GM19372 (cell line): ENCODE measurements at regions not wholly inside any gene's neighbourhood (a gene's known extent, or its start where the extent isn't known, plus 50 kb on each side); places are given as distances from the start of the nearest gene placed in this dataset.
"Not testable (repeated sequence)": the region's sequence is repeated elsewhere in the genome, so short reads cannot be mapped to it uniquely, and the experiment has no call there.

Experiments used
- ATAC-seq: cut with Tn5 transposase; IDR thresholded peaks from one replicate; pipeline ENCODE4 v1.9.1; 2021; ENCODE audit warnings: mild to moderate bottlenecking, low read depth, moderate library complexity; ENCODE audit not compliant: unreplicated experiment

GRCh38 chr16:14002416-14002990 lies 68.6 kb upstream of the MRTFB start:
- no peak for ATAC-seq

- no peak for ATAC-seq
These were observed 68.0 kb upstream of the MRTFB start for GRCh38 chr16:14003074-14003570.

GRCh38 chr16:14004031-14004728 lies 66.9 kb upstream of the MRTFB start:
- ATAC-seq: no peak

- no peak for ATAC-seq
These were observed 66.3 kb upstream of the MRTFB start for GRCh38 chr16:14004729-14005315.

GRCh38 chr16:14005335-14005734 lies 65.8 kb upstream of the MRTFB start:
- no peak for ATAC-seq

GRCh38 chr16:14007450-14007849 lies 63.7 kb upstream of the MRTFB start:
- ATAC-seq: peak; percentile 65

GRCh38 chr16:14011001-14011400 lies 60.1 kb upstream of the MRTFB start:
- ATAC-seq: no peak

GRCh38 chr16:14011846-14012245 lies 59.3 kb upstream of the MRTFB start:
- no peak for ATAC-seq

- ATAC-seq: no peak
These were observed 58.0 kb upstream of the MRTFB start for GRCh38 chr16:14013145-14013570.

- no peak for ATAC-seq
These were observed 57.4 kb upstream of the MRTFB start for GRCh38 chr16:14013571-14014283.

- ATAC-seq: no peak
These were observed 56.9 kb upstream of the MRTFB start for GRCh38 chr16:14014284-14014625.

- no peak for ATAC-seq
These were observed 56.1 kb upstream of the MRTFB start for GRCh38 chr16:14015033-14015432.

- no peak for ATAC-seq
These were observed 55.7 kb upstream of the MRTFB start for GRCh38 chr16:14015461-14015860.

GRCh38 chr16:14015948-14016347 lies 55.2 kb upstream of the MRTFB start:
- ATAC-seq: no peak

- ATAC-seq: not testable (repeated sequence)
These were observed 54.8 kb upstream of the MRTFB start for GRCh38 chr16:14016362-14016761.

- no peak for ATAC-seq
These were observed 53.2 kb upstream of the MRTFB start for GRCh38 chr16:14017886-14018285.

- ATAC-seq: no peak
These were observed 52.3 kb upstream of the MRTFB start for GRCh38 chr16:14018851-14019250.

GRCh38 chr16:14020141-14020540 lies 51.0 kb upstream of the MRTFB start:
- no peak for ATAC-seq
